ENCODE measurements at regions not wholly inside any gene's neighbourhood (a gene's known extent, or its start where the extent isn't known, plus 50 kb on each side); places are given as distances from the start of the nearest gene placed in this dataset.

DNA sequence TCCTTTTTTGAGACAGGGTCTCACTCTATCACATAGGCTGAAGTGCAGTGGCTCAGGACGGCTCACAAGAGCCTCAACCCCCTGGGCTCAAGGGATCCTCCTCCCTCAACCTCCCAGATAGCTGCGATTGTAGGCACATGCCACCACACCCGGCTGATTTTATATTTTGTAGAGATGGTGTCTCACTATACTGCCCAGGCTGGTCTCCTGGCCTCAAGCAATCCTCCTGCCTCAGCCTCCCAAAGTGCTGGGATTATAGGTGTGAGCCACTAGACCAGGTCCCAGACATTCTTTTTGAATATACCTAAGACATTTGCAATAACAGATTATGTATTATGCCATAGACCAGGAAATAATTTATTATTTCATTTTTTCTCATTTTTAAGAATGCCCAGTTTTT is 58.3 kb upstream of the CDYL start:
- no peaks in the 10 kb centered on the region for H3K27me3 ChIP-seq (ENCODE audit: insufficient read depth, low read length)
- no peaks in the 10 kb centered on the region for H3K79me2 ChIP-seq (ENCODE audit: insufficient read depth, low read length)
- no peak overlapping the region for H2AFZ ChIP-seq (ENCODE audit: low read length)
- no peak for DNase-seq (ENCODE audit: insufficient read length, low spot score, missing footprints)
- no peaks in the 10 kb centered on the region for H3K36me3 ChIP-seq (ENCODE audit: insufficient read depth, low read length)
- no peak overlapping the region for H3K27ac ChIP-seq (ENCODE audit: low read depth, low read length)
- no peaks in the 10 kb centered on the region for H3K9me3 ChIP-seq (ENCODE audit: low read depth, low read length)
- H3K4me3 ChIP-seq (ENCODE audit: insufficient read depth, low read length), result no peak overlapping the region
- H4K20me1 ChIP-seq (ENCODE audit: insufficient read depth, low read length), result no peaks in the 10 kb centered on the region
- no peak overlapping the region for H3K4me2 ChIP-seq (ENCODE audit: insufficient read depth, low read length)
- no peaks in the 10 kb centered on the region for H3K4me1 ChIP-seq (ENCODE audit: insufficient read depth, low read length)
- TF ChIP-seq, protein P1, sequence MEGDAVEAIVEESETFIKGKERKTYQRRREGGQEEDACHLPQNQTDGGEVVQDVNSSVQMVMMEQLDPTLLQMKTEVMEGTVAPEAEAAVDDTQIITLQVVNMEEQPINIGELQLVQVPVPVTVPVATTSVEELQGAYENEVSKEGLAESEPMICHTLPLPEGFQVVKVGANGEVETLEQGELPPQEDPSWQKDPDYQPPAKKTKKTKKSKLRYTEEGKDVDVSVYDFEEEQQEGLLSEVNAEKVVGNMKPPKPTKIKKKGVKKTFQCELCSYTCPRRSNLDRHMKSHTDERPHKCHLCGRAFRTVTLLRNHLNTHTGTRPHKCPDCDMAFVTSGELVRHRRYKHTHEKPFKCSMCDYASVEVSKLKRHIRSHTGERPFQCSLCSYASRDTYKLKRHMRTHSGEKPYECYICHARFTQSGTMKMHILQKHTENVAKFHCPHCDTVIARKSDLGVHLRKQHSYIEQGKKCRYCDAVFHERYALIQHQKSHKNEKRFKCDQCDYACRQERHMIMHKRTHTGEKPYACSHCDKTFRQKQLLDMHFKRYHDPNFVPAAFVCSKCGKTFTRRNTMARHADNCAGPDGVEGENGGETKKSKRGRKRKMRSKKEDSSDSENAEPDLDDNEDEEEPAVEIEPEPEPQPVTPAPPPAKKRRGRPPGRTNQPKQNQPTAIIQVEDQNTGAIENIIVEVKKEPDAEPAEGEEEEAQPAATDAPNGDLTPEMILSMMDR (IDR thresholded peaks at IDR 0.05; ENCODE audit: extremely low read depth, low read depth, low read length), result no peak

DNA sequence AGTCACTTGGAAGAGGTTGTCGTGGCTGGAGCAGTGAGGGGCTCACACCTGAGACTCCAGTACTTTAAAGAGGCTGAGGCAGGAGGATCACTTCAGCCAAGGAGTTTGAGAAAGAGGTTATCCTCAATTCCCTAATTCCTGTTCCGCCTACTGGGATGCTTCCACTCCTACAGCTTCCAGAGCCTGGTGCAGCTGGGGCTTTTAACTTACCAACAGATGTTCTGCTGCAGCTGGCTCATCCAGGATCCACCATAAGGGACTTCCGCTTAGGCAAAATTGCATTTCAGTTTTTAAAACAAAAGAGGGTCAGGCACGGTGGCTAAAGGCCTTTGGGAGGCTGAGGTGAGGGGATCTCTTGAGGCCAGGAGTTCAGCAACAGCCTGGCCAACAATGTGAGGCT is 59.1 kb upstream of the CDYL start:
- no peak for DNase-seq (ENCODE audit: insufficient read length, low spot score, missing footprints)
- H3K4me2 ChIP-seq (ENCODE audit: insufficient read depth, low read length), result no peak overlapping the region
- H3K4me3 ChIP-seq (ENCODE audit: insufficient read depth, low read length), result no peak overlapping the region
- TF ChIP-seq, protein P1 (IDR thresholded peaks at IDR 0.05; ENCODE audit: extremely low read depth, low read depth, low read length), result no peak
- no peaks in the 10 kb centered on the region for H4K20me1 ChIP-seq (ENCODE audit: insufficient read depth, low read length)
- no peaks in the 10 kb centered on the region for H3K79me2 ChIP-seq (ENCODE audit: insufficient read depth, low read length)
- no peaks in the 10 kb centered on the region for H3K36me3 ChIP-seq (ENCODE audit: insufficient read depth, low read length)
- H3K9me3 ChIP-seq (ENCODE audit: low read depth, low read length), result no peaks in the 10 kb centered on the region
- no peak overlapping the region for H2AFZ ChIP-seq (ENCODE audit: low read length)
- H3K27ac ChIP-seq (ENCODE audit: low read depth, low read length), result no peak overlapping the region
- no peaks in the 10 kb centered on the region for H3K27me3 ChIP-seq (ENCODE audit: insufficient read depth, low read length)
- no peaks in the 10 kb centered on the region for H3K4me1 ChIP-seq (ENCODE audit: insufficient read depth, low read length)

DNA sequence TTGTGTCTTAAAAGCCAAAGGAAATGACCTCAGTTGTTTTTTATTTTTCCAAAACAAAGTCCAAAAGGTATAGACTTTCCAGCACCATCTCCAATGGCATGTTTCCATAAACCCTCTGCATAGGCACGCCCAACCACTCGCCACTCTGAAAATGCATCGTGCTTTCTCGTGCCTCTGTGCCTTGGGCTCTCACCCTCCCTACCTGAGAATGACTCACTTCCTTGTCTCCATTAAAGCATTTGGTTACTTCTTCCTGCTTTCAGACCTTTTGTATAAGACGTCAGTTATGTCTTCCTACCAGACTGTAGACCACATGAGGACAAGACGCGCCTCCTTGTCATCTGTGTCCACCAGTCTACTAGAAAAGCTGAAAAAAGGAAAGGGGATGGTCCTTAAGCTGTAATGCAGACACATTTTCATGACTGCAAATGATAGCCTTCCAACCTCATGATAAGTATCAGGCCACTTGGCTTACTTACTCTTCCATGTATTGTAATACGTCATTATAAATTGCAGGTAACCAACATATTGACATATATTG is 61.2 kb upstream of the CDYL start:
- H2AFZ ChIP-seq (ENCODE audit: low read length), result no peak overlapping the region

DNA sequence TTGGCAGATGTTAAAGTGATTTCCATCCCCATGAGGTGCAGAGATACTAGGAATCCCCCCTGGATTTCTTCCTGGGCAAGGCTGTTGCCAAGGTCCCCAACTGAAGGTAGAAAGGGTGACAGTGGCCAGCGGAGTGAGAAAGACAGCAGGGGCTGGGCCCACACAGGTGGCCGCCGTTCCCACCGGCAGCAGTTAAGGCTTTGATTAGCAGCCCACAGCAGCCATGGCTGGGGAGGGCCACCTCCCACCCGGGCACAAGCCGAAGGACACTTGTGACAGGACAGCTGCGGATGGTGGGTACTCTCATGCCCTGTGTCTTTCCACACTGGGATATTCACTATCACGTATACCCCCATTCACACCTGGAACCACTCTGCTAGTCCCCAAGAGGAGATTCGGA is 63.9 kb upstream of the CDYL start:
- Histone ChIP-seq H3K4me1 (ENCODE audit: insufficient read depth, low read length) (no peaks in the 10 kb centered on the region), H2AFZ (ENCODE audit: low read length) (no peak overlapping the region), H3K4me3 (ENCODE audit: insufficient read depth, low read length) (no peak overlapping the region), H3K4me2 (ENCODE audit: insufficient read depth, low read length) (no peak overlapping the region), H3K27ac (ENCODE audit: low read depth, low read length) (no peak overlapping the region), H3K9me3 (ENCODE audit: low read depth, low read length) (no peaks in the 10 kb centered on the region), H3K27me3 (ENCODE audit: insufficient read depth, low read length) (no peaks in the 10 kb centered on the region), H3K79me2 (ENCODE audit: insufficient read depth, low read length) (no peaks in the 10 kb centered on the region), H4K20me1 (ENCODE audit: insufficient read depth, low read length) (no peaks in the 10 kb centered on the region), H3K36me3 (ENCODE audit: insufficient read depth, low read length) (no peaks in the 10 kb centered on the region)
- TF ChIP-seq, protein P1 (IDR thresholded peaks at IDR 0.05; ENCODE audit: extremely low read depth, low read depth, low read length), result no peak
- DNase-seq (ENCODE audit: insufficient read length, low spot score, missing footprints), result no peak

More for the DNA sequence above, 61.2 kb upstream of the CDYL start:
- H3K27me3 ChIP-seq (ENCODE audit: insufficient read depth, low read length), result no peaks in the 10 kb centered on the region
- H3K4me3 ChIP-seq (ENCODE audit: insufficient read depth, low read length), result no peak overlapping the region
- no peaks in the 10 kb centered on the region for H3K9me3 ChIP-seq (ENCODE audit: low read depth, low read length)
- H3K4me2 ChIP-seq (ENCODE audit: insufficient read depth, low read length), result no peak overlapping the region
- no peaks in the 10 kb centered on the region for H3K36me3 ChIP-seq (ENCODE audit: insufficient read depth, low read length)
- H3K27ac ChIP-seq (ENCODE audit: low read depth, low read length), result no peak overlapping the region
- H4K20me1 ChIP-seq (ENCODE audit: insufficient read depth, low read length), result no peaks in the 10 kb centered on the region
- TF ChIP-seq, protein P1 (IDR thresholded peaks at IDR 0.05; ENCODE audit: extremely low read depth, low read depth, low read length), result no peak
- no peaks in the 10 kb centered on the region for H3K79me2 ChIP-seq (ENCODE audit: insufficient read depth, low read length)
- no peaks in the 10 kb centered on the region for H3K4me1 ChIP-seq (ENCODE audit: insufficient read depth, low read length)
- no peak for DNase-seq (ENCODE audit: insufficient read length, low spot score, missing footprints)
